ENCODE measurements at regions not wholly inside any gene's neighbourhood (a gene's known extent, or its start where the extent isn't known, plus 50 kb on each side); places are given as distances from the start of the nearest gene placed in this dataset.

- no peak overlapping the region for H3K27ac ChIP-seq
- H3K4me2 ChIP-seq, result no peak overlapping the region
- no peaks in the 10 kb centered on the region for H3K79me2 ChIP-seq
- DNase-seq (ENCODE audit: low spot score), result no peak
- no peak overlapping the region for H2AFZ ChIP-seq
- H3K9me2 ChIP-seq (replicated peaks; ENCODE audit: insufficient read depth), result no peaks in the 10 kb centered on the region
- no peaks in the 10 kb centered on the region for H3K36me3 ChIP-seq (replicated peaks; ENCODE audit: insufficient read depth, low read depth)
- H3K27me3 ChIP-seq, result no peaks in the 10 kb centered on the region
- no peaks in the 10 kb centered on the region for H3K4me1 ChIP-seq (ENCODE audit: insufficient read depth)
- WGBS (ENCODE audit: low lambda C conversion rate, missing lambda C conversion rate), result 93% methylated on average over 19 of the region's 19 CpGs
- no peak overlapping the region for H3K4me3 ChIP-seq
- H3K9me3 ChIP-seq (ENCODE audit: low read depth), result no peaks in the 10 kb centered on the region
- no peaks in the 10 kb centered on the region for H4K20me1 ChIP-seq (ENCODE audit: insufficient read depth, poor library complexity, severe bottlenecking)
- TF ChIP-seq EZH2 (IDR thresholded peaks at IDR 0.05; ENCODE audit: borderline replicate concordance) (no peak), EZH2phosphoT487 (IDR thresholded peaks at IDR 0.05; ENCODE audit: low read depth, severe bottlenecking, unreplicated experiment) (no peak), CTCF (IDR thresholded peaks at IDR 0.05; ENCODE audit: poor library complexity) (no peak)
Observed at GRCh38 chr7:156046031-156046560, 233.8 kb upstream of the SHH start.

DNA sequence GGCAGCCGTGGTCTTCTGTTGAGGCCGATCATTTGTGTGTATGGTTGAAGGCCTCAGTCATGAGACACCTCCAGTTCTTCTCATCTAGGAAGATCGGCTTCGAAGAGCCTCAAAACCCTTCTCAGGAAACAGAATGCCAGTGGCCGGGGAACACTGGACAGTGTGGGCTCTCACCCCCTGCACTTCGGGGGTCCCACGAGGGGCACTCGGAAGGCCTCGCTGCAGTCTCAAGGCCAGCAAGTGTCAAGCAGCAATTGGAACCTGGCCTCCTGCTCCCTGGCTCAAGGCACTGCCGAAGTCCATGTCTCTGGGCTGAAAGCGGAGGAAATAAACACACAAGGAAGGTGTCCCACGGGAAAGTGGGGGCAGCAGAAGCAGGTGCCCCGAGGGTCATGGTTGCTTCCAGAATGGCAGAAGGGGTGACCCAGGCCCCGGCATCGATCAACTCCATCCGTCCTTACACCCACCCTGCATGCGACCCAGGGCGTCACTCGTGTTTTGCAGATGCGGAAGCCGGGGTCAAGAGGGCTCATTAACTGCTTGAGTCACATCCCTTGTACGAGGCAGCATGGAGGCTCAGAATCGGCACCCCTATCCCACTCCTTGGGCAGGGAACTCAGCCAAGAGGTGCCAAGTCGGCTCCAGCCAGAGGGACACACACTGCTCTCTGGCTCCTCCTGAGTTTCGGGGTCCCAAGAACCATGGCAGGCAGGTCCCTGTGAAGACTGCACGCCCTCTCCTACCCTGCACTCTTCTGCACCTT is 231.3 kb upstream of the SHH start:
- H3K36me3 ChIP-seq (replicated peaks; ENCODE audit: insufficient read depth, low read depth), result no peaks in the 10 kb centered on the region

GRCh38 chr7:156041398-156041797 is 229.1 kb upstream of the SHH start:
- Histone ChIP-seq H3K79me2 (no peaks in the 10 kb centered on the region), H3K4me3 (no peak overlapping the region), H3K4me2 (no peak overlapping the region), H3K36me3 (replicated peaks; ENCODE audit: insufficient read depth, low read depth) (no peaks in the 10 kb centered on the region), H3K27me3 (no peaks in the 10 kb centered on the region), H3K9me2 (replicated peaks; ENCODE audit: insufficient read depth) (no peaks in the 10 kb centered on the region), H3K27ac (no peak overlapping the region), H3K9me3 (ENCODE audit: low read depth) (no peaks in the 10 kb centered on the region), H3K4me1 (ENCODE audit: insufficient read depth) (no peaks in the 10 kb centered on the region), H2AFZ (no peak overlapping the region), H4K20me1 (ENCODE audit: insufficient read depth, poor library complexity, severe bottlenecking) (no peaks in the 10 kb centered on the region)
- WGBS (ENCODE audit: low lambda C conversion rate, missing lambda C conversion rate), result 85% methylated on average over 15 of the region's 15 CpGs
- no peak for DNase-seq (ENCODE audit: low spot score)
- TF ChIP-seq CTCF (IDR thresholded peaks at IDR 0.05; ENCODE audit: poor library complexity) (no peak), EZH2phosphoT487 (IDR thresholded peaks at IDR 0.05; ENCODE audit: low read depth, severe bottlenecking, unreplicated experiment) (no peak), EZH2 (IDR thresholded peaks at IDR 0.05; ENCODE audit: borderline replicate concordance) (no peak)

More for the DNA sequence above, 231.3 kb upstream of the SHH start:
- WGBS (ENCODE audit: low lambda C conversion rate, missing lambda C conversion rate), result 86% methylated on average over 26 of the region's 26 CpGs
- Histone ChIP-seq H3K27me3 (no peaks in the 10 kb centered on the region), H3K4me3 (no peak overlapping the region), H3K79me2 (no peaks in the 10 kb centered on the region), H3K27ac (no peak overlapping the region), H4K20me1 (ENCODE audit: insufficient read depth, poor library complexity, severe bottlenecking) (no peaks in the 10 kb centered on the region), H3K9me3 (ENCODE audit: low read depth) (no peaks in the 10 kb centered on the region), H3K9me2 (replicated peaks; ENCODE audit: insufficient read depth) (no peaks in the 10 kb centered on the region), H2AFZ (no peak overlapping the region), H3K4me1 (ENCODE audit: insufficient read depth) (no peaks in the 10 kb centered on the region), H3K4me2 (no peak overlapping the region)
- TF ChIP-seq EZH2phosphoT487 (IDR thresholded peaks at IDR 0.05; ENCODE audit: low read depth, severe bottlenecking, unreplicated experiment), result no peak
- no peak for TF ChIP-seq EZH2 (IDR thresholded peaks at IDR 0.05; ENCODE audit: borderline replicate concordance)
- no peak for TF ChIP-seq CTCF (IDR thresholded peaks at IDR 0.05; ENCODE audit: poor library complexity)
- no peak for DNase-seq (ENCODE audit: low spot score)

Data from hepatocyte (in vitro differentiated cells).